Renal cortex interstitium (tissue), 11 donors: ENCODE measurements at regions not wholly inside any gene's neighbourhood (a gene's known extent, or its start where the extent isn't known, plus 50 kb on each side); places are given as distances from the start of the nearest gene placed in this dataset.

ENCODE experiments used
- DNase-seq, 11 donors: peaks; one replicate each; pipeline ENCODE4 v3.0.0-alpha.2; 2013; ENCODE audit warnings: low read depth in 9 of 11, low spot score in 4 of 11; ENCODE audit errors: extremely low read depth in 1 of 11

DNA sequence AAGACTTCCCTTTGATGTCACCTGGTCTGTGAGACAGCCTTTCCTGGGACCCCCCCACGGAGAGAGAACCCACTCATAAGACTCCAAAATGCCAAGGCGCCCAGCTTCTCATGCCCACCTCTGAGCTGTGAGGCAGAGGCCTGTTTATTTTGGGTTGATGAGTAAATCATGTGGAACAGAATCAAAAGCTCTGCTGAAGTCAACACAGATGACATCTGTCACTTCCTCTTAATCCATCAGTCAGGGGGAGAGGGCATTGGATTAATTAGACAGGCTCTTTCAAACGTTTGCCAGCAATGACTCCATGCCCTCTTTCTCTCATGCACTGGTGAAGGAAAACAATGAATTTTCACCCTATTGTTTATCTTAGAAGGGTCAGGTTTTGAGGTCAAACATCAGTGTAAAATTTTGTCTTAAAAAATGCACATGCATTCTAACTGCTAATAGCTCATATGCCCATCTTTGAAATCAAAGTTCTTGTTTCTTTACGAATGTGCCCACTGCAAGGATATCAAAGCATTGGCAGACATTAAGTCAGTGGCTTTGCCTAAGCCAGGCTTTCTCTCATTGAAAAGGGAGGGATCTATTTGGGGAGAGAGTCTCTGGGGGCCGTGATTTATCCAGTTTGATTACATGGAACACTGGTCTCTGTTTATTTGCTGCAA is 184.1 kb downstream of the ACKR3 start:
- no peak for DNase-seq

DNA sequence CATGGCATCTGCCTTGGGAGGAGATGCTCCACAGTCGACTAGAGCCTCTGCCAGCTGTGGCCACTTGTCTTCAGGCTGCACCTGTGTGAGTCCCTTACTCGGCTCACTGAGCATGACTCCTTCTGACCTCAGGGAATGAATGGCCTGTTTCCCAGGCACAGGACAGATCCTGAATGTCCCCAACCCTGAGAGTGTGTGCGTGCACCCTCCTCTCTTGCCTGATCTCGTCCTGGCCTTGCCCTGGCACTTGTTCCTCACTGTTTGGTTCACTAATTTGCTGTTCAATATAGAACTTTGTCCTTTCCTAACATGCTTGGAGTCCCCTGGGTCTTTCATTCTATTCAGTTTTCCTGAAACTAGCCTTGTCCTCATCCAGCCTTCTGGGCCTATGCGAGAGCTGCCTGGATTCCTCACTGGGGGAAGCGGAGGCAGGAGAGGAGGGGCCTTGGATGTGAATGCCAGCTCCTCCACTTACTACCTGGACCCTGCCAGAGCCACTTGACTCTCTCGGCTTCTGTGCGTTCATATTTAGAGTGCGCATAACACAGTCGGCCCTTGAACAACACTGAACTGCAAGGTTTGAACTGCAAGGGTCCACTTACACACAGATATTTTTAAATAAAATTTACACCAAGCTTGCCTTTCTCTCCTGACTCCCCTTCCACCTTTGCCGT is 184.8 kb downstream of the ACKR3 start:
- no peak for DNase-seq

DNA sequence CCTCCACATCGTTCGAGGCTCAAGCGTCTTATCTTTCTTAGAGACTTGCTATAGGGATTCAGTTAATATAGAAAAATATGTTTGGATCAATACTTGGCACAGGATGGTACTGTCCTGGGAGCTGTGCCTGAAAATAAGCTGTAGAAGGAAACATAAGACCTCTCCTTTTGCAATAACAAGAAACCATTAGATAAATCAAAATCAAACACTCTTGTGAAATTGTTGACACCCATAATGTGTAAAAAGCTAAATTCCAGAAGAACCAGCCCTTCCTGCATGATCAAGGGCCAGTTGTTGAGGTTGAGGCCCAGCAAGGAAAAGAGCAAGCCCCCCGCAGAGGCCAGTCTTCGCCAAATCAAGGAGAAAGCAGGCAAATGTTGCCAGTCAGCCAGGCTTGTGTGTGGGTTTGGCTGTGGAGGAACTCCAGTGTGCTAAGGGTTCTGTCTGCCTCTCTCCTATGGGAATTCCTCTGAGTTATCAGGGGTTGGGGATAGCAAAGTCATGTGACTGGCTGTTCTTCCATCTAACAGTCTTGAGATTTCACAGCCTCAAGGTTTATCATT is 185.7 kb downstream of the ACKR3 start:
- DNase-seq: no peak

- no peak for DNase-seq
These were observed 188.8 kb downstream of the ACKR3 start for GRCh38 chr2:236758406-236758805.

DNA sequence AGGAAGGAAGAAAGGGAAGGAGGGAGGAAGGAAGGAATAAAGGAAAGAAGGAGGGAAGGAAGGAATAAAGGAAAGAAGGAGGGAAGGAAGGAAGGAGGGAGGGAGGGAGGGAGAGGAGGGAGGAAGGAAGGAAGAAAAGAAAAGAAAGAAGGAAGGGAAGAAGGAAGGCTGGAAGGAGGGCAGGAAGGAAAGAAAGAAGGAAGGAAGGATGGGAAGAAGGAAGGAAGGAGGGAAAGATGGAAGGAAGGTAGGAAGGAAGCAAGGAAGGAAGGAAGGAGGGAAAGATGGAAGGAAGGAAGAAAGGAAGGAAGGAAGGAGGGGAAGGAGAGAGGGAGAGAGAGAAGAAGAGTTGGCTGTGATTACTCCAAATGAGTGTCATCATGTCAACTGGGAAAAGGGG is 190.6 kb downstream of the ACKR3 start:
- DNase-seq: no peak

DNA sequence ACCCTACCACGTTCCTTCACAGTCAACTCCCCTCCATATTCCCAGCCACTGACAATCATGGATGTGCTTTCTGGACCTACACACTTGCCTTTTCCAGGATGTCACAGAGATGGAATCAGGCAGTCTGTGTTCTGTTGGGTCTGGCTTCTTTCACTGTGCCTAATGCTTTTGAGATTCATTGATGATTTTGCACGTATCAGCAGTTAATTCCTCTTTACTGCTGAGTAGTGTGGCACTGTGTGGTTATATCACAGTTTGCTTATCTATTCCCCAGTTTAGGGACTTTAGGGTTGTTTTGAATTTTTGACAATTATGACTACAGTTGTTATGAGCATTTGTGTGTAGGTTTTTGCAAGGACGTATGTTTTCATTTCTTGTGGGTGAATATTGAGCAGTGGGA is 191.7 kb downstream of the ACKR3 start:
- DNase-seq: no peak

- DNase-seq: no peak
These were observed 193.0 kb downstream of the ACKR3 start for GRCh38 chr2:236762628-236763027.

- DNase-seq: no peak
These were observed 194.2 kb downstream of the ACKR3 start for GRCh38 chr2:236763857-236764256.

- no peak for DNase-seq
These were observed 195.1 kb downstream of the ACKR3 start for GRCh38 chr2:236764716-236765115.

DNA sequence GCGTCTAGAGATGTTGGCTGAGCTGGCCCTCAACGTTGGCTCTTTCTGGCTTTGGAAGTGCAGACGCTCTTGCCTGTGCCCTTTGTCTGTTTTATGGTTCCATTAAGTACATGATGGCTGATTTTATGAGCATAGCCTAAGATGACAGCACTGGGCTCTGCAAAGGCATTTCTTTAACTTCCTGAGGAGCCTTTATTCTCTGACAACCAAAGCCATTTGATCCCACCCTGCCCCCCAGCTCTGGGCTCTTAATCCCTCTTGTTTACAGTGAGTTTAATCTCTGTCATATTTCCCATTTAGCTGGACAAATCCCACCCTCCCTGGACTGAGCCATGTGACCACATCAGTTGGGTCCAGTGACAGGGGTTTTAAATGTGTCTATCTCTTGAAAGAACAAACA is 195.9 kb downstream of the ACKR3 start:
- peak in 2 of 11 donors; percentile 48 to 69 for DNase-seq

DNA sequence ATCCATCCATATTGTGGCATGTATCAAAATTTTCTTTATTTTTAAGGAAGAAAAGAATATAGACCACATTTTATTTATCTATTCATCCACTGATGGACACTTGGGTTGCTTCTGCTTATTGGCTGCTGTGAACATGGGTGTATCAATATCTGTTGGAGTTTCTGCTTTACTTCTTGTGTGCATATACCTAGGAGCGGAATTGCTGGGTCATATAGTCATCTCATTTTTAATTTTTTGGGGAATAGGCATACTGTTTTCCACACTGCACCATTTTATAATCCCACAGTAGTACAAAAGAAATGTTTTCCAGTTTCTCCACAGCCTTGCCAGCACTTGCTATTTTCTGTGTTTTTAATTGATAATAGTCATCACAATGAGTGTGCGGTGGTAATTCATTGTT is 197.2 kb downstream of the ACKR3 start:
- DNase-seq: no peak

DNA sequence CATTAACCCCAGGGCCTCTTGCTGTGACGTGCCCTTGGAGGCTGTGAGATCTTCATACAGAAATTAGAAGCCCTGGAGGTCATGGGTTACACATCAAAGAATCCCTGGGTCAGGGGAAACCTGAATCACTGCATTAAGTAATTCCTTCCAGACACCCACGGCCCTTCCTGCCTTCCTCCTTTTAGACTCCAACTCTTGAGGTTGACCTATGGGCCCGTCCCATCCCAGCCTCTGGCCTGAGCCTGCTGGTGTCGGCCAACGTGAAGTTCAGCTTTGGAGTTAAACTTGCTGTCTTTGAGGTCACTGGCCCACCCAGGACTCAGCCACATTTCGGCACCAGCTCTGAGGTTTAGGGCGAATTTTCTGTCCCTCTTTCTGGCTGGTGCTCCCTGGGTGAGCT is 198.3 kb downstream of the ACKR3 start:
- DNase-seq: no peak

- no peak for DNase-seq
These were observed 198.9 kb downstream of the ACKR3 start for GRCh38 chr2:236768393-236769140.

DNA sequence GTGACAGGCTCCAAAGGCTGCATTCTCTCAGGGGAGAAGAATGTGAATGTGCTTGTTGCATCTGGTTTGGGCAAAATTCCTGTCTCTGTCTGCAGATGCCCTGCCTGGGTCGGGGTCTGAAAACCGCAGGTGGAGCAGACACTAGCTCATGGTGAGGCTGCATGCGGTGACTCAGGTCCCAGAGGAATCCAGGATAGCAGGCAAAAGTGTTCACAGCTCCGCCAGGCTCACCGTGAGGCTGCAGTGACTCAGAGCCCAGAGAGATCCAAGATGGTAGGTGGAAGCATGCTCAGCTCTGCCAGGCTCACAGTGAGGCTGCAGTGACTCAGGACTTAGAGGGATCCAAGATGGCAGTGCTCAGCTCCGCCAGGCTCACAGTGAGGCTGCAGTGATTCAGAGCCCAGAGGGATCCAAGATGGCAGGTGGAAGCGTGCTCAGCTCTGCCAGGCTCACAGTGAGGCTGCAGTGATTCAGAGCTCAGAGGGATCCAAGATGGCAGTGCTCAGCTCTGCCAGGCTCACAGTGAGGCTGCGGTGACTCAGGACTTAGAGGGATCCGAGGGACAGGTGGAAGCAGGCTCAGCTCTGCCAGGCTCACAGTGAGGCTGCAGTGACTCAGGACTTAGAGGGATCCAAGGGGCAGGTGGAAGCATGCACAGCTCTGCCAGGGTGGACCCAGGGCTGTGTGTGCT is 200.5 kb downstream of the ACKR3 start:
- DNase-seq: no peak

DNA sequence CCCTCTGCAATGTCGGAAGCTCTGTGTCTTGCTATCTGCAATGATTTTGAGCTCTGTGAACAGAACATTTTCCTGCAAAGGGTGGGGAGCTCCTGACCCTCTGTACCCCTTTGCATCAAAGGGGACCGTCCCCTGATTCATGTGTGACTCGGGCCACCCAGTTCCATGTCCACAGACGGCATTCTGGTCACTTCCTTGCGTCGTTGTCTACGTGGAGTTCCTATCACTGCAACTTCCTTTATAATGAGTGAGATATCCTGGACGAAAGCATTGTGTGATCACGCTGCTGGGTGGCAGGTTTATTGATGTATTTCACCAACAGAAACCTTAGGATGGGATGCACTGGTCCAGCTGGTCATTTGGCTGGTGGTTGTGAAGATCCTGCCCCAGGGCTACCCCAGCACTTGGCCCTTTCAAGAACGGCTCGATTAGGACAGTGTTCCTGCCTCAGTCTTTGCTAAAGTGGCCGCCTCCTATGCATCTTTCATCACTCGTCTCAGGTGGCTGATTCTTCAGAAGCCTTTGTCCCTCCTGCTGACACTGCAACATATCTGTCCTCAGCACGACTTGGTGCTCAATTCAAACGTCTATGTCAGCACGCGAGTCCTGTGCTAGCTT is 202.7 kb downstream of the ACKR3 start:
- no peak for DNase-seq

DNA sequence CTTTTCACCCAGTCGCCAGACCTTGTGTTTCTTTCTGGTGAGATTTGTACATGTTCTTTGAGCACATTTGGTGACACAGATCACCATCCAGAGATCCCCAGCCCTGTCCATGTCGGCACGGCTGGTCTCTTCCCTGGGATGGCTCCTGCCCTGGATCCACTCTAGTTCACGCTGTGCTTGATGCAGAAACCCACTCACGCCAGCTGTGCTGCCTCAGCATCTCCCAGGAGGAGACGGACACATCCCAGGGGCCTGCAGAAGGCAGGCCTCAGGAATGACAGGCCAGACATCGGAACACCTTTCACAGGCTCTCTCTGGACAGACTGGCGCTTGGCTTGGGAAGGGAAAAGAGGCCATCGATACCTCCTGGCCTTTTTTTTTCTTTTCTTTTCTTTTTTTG is 203.6 kb downstream of the ACKR3 start:
- no peak for DNase-seq

- no peak for DNase-seq
These were observed 204.5 kb downstream of the ACKR3 start for GRCh38 chr2:236774171-236774570.

DNA sequence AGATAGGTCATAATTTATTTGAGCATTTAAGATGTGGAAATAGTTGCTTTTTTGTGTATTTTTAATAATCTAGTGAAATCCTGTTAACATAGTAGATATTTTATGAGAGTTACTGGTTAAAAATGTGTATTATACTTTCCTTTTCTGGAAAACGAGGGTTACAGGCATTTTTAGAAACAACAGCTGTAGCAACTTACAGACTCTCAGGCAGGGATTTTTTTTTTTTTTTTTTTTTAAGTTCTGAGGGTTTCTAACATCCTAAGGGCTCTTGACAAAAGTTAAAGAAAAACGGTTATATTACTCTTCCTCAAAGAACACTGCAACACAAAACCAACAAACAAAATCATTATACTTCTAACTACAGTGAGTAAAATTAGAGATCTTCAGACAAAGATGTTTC is 205.9 kb downstream of the ACKR3 start:
- DNase-seq: no peak

DNA sequence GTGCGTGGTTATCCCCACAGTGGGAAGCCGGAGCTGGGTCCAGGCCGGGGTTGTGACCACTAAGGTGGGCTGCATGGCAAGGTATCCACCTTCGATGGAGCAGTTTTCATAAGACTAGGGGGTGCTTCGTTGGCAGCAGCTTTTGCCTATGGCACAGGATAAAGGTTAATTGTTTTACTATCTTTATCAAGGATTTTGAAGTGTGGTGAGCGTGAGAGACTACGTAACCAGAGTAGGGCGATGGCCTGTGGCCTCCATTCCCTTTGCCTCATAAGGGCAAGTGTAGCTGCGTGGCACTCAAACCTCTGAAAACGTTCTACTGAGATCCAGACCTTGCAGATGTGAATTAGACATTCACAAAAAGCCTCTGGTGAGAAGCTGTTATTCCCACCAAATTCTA is 206.6 kb downstream of the ACKR3 start:
- no peak for DNase-seq
